ENCODE measurements at regions not wholly inside any gene's neighbourhood (a gene's known extent, or its start where the extent isn't known, plus 50 kb on each side); places are given as distances from the start of the nearest gene placed in this dataset.

GRCh38 chr2:8545695-8546611 is 135.9 kb upstream of the ID2 start (continued):
- no peak for TF ChIP-seq CTCF (IDR thresholded peaks at IDR 0.05; ENCODE audit: poor library complexity, severe bottlenecking)
- no peak for TF ChIP-seq MXI1 (conservative IDR thresholded peaks at IDR 0.05; ENCODE audit: poor library complexity, severe bottlenecking)
- no peak for TF ChIP-seq SMC3 (conservative IDR thresholded peaks at IDR 0.05; ENCODE audit: poor library complexity)

GRCh38 chr2:8546612-8547283 is 135.1 kb upstream of the ID2 start:
- Histone ChIP-seq H3K4me2 (ENCODE audit: low read length) (no peak overlapping the region), H3K9ac (ENCODE audit: low read length) (no peak overlapping the region), H2AFZ (ENCODE audit: low read depth, low read length) (no peak overlapping the region), H3F3A (ENCODE audit: insufficient read depth, low read length, poor library complexity, severe bottlenecking) (no peaks in the 10 kb centered on the region), H3K27ac (ENCODE audit: low read length) (no peak overlapping the region), H4K20me1 (ENCODE audit: insufficient read depth) (no peaks in the 10 kb centered on the region), H3K4me3 (ENCODE audit: low read length) (no peak overlapping the region), H3K27me3 (ENCODE audit: insufficient read depth, low read depth, low read length) (no peaks in the 10 kb centered on the region), H3K9me2 (ENCODE audit: insufficient read depth, low read length) (no peaks in the 10 kb centered on the region), H3K79me2 (replicated peaks; ENCODE audit: insufficient read depth, low read length) (no peaks in the 10 kb centered on the region), H3K36me3 (ENCODE audit: insufficient read depth, low read length) (no peaks in the 10 kb centered on the region), H3K9me3 (ENCODE audit: low read length) (no peaks in the 10 kb centered on the region)
- no peak for TF ChIP-seq REST (IDR thresholded peaks at IDR 0.05; ENCODE audit: borderline replicate concordance)
- no peak for TF ChIP-seq CTCF (IDR thresholded peaks at IDR 0.05; ENCODE audit: poor library complexity, severe bottlenecking)
- TF ChIP-seq TAF1 (IDR thresholded peaks at IDR 0.05; ENCODE audit: low read depth): no peak
- TF ChIP-seq MXI1 (conservative IDR thresholded peaks at IDR 0.05; ENCODE audit: poor library complexity, severe bottlenecking): no peak
- TF ChIP-seq EZH2 (IDR thresholded peaks at IDR 0.05; ENCODE audit: borderline replicate concordance, insufficient read depth, low read length, poor library complexity, severe bottlenecking): no peak
- no peak for TF ChIP-seq POLR2AphosphoS5 (IDR thresholded peaks at IDR 0.05)
- no peak for TF ChIP-seq RAD21 (conservative IDR thresholded peaks at IDR 0.05)
- no peak for TF ChIP-seq EP300 (conservative IDR thresholded peaks at IDR 0.05; ENCODE audit: poor library complexity, severe bottlenecking)
- TF ChIP-seq SMC3 (conservative IDR thresholded peaks at IDR 0.05; ENCODE audit: poor library complexity): no peak

Data from neural cell (in vitro differentiated cells).